RWPE2 (cell line): ENCODE measurements at regions not wholly inside any gene's neighbourhood (a gene's known extent, or its start where the extent isn't known, plus 50 kb on each side); places are given as distances from the start of the nearest gene placed in this dataset.
A peak's percentile ranks its signal among the peaks of the same experiment; 100 is the strongest.
"Not testable (repeated sequence)": the region's sequence is repeated elsewhere in the genome, so short reads cannot be mapped to it uniquely, and the experiment has no call there.

Source experiments
- ATAC-seq: fragments of 200-7000 bp; cut with Tn5 transposase; 3 replicates; pipeline ENCODE4 v1.9.1; 2021; ENCODE audit warnings: low read depth
- DNase-seq: peaks from one replicate; pipeline ENCODE4 v3.0.0-alpha.2; 2020; ENCODE audit warnings: low spot score
- H3K27ac ChIP-seq: fragments of 450-650 bp; 2 replicates; pipeline ENCODE4 v1.5.1; 2017; ENCODE audit warnings: mild to moderate bottlenecking; ENCODE audit not compliant: poor library complexity, severe bottlenecking
- H3K27me3 ChIP-seq: fragments of 250-450 bp; sonication (Bioruptor Pico); 2 replicates; pipeline ENCODE4 v1.5.1; 2021; ENCODE audit warnings: mild to moderate bottlenecking, moderate library complexity; ENCODE audit not compliant: insufficient read depth, poor library complexity, severe bottlenecking
- H3K36me3 ChIP-seq: fragments of 250-450 bp; sonication (Bioruptor Pico); 2 replicates; pipeline ENCODE4 v1.5.1; 2020; ENCODE audit warnings: low read depth, mild to moderate bottlenecking, moderate library complexity
- H3K4me1 ChIP-seq: fragments of 250-450 bp; sonication (Bioruptor Pico); 2 replicates; pipeline ENCODE4 v1.5.1; 2021; ENCODE audit warnings: mild to moderate bottlenecking, moderate library complexity; ENCODE audit not compliant: insufficient read depth, poor library complexity, severe bottlenecking
- H3K4me3 ChIP-seq: fragments of 250-450 bp; sonication (Bioruptor Pico); 2 replicates; pipeline ENCODE4 v1.5.1; 2021; ENCODE audit warnings: mild to moderate bottlenecking, moderate library complexity; ENCODE audit not compliant: severe bottlenecking
- H3K9me3 ChIP-seq: fragments of 250-450 bp; sonication (Bioruptor Pico); 2 replicates; pipeline ENCODE4 v1.5.1; 2021; ENCODE audit warnings: mild to moderate bottlenecking, moderate library complexity; ENCODE audit not compliant: severe bottlenecking
- CTCF ChIP-seq: fragments of 450-650 bp; IDR thresholded peaks from one replicate; pipeline ENCODE4 v1.5.1; 2017; ENCODE audit warnings: mild to moderate bottlenecking, moderate library complexity; ENCODE audit not compliant: poor library complexity, severe bottlenecking

GRCh38 chrX:9373789-9374188 is 91.1 kb upstream of the TBL1X start:
- Histone ChIP-seq H3K4me3 (no peak overlapping the region), H3K27ac (no peak overlapping the region), H3K36me3 (no peaks in the 10 kb centered on the region), H3K4me1 (peaks cover 12% of the 10 kb centered on the region), H3K27me3 (no peaks in the 10 kb centered on the region), H3K9me3 (no peaks in the 10 kb centered on the region)
- DNase-seq (no peak), ATAC-seq (no peak)
- TF ChIP-seq CTCF = no peak

DNA sequence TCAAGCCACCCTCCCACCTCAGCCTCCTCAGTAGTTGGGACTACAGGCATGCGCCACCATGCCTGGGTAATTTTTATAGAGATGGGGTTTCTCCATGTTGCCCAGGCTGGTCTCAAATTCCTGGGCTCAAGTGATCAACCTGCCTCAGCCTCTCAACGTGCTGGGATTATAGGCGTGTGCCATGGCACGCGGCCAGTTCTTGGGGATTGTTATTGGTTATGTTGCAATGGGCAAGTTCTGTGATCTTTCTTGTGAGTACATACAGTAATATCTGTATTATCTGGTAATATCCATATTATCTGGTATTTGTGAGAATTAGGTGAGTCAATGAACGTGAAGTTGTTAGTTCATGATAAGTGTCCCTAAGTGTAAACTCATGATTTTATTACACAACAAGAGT is 90.3 kb upstream of the TBL1X start:
- no peak for DNase-seq
- Histone ChIP-seq H3K4me1 (peaks cover 20% of the 10 kb centered on the region), H3K4me3 (no peak overlapping the region), H3K36me3 (no peaks in the 10 kb centered on the region), H3K27me3 (no peaks in the 10 kb centered on the region), H3K9me3 (no peaks in the 10 kb centered on the region), H3K27ac (no peak overlapping the region)
- no peak for TF ChIP-seq CTCF
- ATAC-seq = peak; percentile 56; the same call in 2 of the 3 replicates

DNA sequence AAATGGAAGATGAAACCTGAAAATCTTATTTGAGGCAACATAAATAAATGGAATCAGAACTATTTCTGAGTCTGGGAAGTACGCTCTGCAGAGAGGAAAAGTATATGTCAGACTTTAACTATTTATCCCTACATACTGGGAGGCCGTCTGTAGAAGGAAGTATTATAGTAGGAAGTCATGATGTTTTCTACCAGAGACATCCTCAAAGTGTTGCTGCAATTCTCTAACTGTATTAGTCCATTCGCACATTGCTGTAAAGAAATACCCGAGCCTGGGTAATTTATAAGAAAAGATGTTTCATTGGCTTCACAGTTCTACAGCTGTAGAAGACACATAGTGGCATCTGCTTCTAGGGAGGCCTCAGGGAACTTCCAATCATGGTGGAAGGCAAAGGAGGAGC is 88.7 kb upstream of the TBL1X start:
- no peaks in the 10 kb centered on the region for H3K9me3 ChIP-seq
- no peak overlapping the region for H3K27ac ChIP-seq
- H3K4me3 ChIP-seq = no peak overlapping the region
- no peaks in the 10 kb centered on the region for H3K27me3 ChIP-seq
- DNase-seq (no peak), ATAC-seq (no peak)
- H3K36me3 ChIP-seq = no peaks in the 10 kb centered on the region
- no peak for TF ChIP-seq CTCF
- H3K4me1 ChIP-seq = peaks cover 27% of the 10 kb centered on the region

DNA sequence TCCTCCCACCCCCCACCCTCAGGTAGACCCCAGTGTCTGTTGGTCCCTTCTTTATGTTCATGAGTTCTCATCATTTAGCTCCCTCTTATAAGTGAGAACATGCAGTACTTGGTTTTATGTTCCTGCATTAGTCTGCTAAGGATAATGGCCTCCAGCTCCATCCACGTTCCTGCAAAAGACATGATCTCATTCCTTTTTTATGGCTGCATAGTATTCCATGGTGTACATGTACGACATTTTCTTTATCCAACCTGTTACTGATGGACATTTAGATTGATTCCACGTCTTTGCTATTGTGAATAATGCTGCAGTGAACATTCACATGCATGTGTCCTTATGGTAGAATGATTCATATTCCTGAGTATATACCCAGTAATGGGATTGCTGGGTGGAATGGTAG is 87.6 kb upstream of the TBL1X start:
- not testable (repeated sequence) for ATAC-seq, H3K9me3 ChIP-seq

DNA sequence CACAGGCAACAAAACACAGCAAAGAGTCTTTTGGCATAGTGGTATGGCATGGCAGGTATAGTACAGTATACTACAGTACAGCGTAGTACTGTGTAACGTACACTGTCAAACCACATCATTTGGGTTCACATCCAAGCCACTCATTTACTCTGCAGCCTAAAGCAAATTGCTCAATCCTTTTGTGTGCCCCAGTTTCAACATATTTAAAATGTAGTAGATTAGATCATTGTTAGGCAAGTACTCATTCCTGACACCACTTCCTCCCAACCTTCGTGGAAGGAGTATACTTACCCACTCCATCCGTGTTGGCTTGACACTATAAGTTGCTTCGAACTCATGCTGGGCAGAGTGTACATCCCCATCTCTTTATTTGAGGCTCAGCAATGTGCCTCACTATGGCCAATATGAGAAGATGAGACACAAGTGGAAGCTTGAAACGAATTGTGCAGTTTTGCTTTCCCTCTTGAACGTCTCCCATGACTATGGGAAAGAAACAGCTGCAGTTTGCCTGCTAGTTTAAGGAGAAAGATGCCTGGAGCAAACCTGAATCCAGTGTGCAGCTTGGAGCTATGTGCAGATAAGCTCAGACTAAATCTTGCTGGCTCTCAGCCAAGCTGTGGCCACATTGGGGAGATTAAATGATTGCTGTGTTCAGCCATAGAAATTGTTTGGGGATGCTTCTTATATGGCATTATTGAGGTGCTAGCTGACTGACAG is 85.7 kb upstream of the TBL1X start:
- ATAC-seq = peak; percentile 58
- no peak for TF ChIP-seq CTCF
- no peaks in the 10 kb centered on the region for H3K36me3 ChIP-seq
- DNase-seq = no peak
- H3K4me3 ChIP-seq = no peak overlapping the region
- H3K27me3 ChIP-seq = no peaks in the 10 kb centered on the region
- no peaks in the 10 kb centered on the region for H3K9me3 ChIP-seq
- peak overlapping the region; percentile 45 for H3K27ac ChIP-seq
- H3K4me1 ChIP-seq = peaks cover 27% of the 10 kb centered on the region

More for the DNA sequence above, 87.6 kb upstream of the TBL1X start:
- peaks cover 27% of the 10 kb centered on the region for H3K4me1 ChIP-seq
- not testable (repeated sequence) for H3K27ac ChIP-seq, DNase-seq, H3K4me3 ChIP-seq, H3K36me3 ChIP-seq, H3K27me3 ChIP-seq
